ENCODE measurements at regions not wholly inside any gene's neighbourhood (a gene's known extent, or its start where the extent isn't known, plus 50 kb on each side); places are given as distances from the start of the nearest gene placed in this dataset.

DNA sequence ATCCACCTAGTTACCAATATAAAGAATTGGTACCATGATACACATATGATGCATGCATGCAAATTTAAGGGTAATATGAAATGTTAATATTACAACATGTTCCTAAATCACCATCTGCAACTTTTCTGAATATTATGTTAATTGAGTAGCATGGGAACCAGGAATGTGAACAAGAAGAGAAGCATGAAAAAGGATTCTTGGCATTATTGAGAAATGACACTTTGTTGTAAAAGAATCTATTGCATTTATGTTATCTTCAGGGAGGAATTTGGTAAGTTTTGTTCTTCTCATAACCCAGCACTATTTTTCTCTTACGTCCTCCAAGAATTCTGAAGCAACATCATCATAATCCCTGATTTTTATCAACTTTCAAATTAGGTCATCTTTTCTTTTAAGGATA lies 159.9 kb upstream of the SLC25A13 start:
- DNase-seq (ENCODE audit: low spot score): no peak
- in situ Hi-C loops (cut with MboI; ENCODE audit: low sequenced_read_pairs, unreplicated experiment): no loop called here
- TF ChIP-seq, protein P1, sequence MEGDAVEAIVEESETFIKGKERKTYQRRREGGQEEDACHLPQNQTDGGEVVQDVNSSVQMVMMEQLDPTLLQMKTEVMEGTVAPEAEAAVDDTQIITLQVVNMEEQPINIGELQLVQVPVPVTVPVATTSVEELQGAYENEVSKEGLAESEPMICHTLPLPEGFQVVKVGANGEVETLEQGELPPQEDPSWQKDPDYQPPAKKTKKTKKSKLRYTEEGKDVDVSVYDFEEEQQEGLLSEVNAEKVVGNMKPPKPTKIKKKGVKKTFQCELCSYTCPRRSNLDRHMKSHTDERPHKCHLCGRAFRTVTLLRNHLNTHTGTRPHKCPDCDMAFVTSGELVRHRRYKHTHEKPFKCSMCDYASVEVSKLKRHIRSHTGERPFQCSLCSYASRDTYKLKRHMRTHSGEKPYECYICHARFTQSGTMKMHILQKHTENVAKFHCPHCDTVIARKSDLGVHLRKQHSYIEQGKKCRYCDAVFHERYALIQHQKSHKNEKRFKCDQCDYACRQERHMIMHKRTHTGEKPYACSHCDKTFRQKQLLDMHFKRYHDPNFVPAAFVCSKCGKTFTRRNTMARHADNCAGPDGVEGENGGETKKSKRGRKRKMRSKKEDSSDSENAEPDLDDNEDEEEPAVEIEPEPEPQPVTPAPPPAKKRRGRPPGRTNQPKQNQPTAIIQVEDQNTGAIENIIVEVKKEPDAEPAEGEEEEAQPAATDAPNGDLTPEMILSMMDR (IDR thresholded peaks at IDR 0.05; ENCODE audit: borderline replicate concordance, control extremely low read depth, extremely low read depth, insufficient read depth, missing control alignments): no peak

DNA sequence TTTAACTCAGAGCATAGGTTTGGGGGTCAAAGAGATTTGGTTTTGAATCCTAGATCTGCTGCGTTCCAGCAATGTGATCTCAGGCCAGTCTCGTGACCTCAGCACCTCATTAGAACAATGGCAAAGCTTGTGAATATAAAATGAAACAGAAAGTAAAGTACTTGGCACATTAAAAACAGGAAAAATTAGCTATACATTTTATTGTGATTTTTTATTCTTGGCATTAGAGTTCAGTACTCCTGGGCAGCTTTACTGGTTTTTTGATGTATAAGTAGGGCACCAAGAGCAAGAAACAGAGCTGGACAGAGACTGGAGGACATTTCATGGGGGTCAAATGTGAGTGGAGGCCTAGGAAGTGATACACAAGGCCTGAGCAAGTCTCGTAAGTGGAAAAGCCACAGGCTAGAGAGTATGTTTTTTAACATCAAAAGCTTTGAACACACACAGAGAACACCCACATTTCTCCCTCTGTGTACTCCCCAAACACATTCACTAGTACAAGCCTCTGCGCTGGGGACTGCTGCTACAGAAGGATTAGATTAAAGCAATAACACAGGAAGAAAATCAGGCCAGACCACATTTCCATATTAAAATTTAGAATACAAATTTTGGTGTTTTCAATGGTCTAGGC lies 157.2 kb upstream of the SLC25A13 start:
- DNase-seq (ENCODE audit: low spot score): no peak
- TF ChIP-seq, protein P1 (IDR thresholded peaks at IDR 0.05; ENCODE audit: borderline replicate concordance, control extremely low read depth, extremely low read depth, insufficient read depth, missing control alignments): no peak
- in situ Hi-C loops (cut with MboI; ENCODE audit: low sequenced_read_pairs, unreplicated experiment): no loop called here

DNA sequence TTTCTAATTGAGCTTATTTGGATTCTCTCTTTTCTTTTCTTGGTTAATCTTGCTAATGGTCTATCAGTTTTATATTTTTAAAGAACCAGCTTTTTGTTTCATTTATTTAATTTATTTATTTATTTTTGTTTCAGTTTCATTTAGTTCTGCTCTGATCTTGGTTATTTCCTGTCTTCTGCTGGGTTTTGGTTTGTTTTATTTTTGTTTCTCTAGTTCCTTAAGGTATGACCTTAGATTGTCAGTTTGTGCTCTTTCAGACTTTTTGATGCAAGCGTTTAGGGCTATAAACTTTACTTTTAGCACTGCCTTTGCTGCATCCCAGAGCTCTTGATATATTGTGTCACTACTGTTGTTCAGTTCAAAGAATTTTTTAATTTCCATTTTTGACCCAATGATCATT lies 149.7 kb upstream of the SLC25A13 start:
- in situ Hi-C loops (cut with MboI; ENCODE audit: low sequenced_read_pairs, unreplicated experiment): no loop called here
- TF ChIP-seq, protein P1 (IDR thresholded peaks at IDR 0.05; ENCODE audit: borderline replicate concordance, control extremely low read depth, extremely low read depth, insufficient read depth, missing control alignments): no peak
- no peak for DNase-seq (ENCODE audit: low spot score)

DNA sequence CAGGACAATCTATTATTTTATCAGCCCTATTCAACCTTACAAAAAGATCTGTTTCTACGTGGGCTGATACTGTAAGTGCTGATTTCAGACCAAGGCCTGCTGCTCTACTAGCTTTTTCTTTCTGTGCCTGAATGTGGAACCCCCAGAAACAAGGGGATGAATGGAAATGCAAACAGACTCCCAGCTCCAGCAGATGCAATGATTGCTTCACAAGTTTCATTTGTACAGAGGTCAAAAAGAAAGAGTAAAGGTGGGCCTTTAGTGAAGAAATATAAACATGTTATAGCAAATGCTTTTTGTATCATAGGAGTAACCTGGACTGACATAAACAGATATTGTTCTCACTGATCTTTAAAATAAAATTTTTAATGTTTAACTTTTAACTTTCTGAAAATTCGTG lies 130.2 kb upstream of the SLC25A13 start:
- DNase-seq (ENCODE audit: low spot score): no peak
- TF ChIP-seq, protein P1 (IDR thresholded peaks at IDR 0.05; ENCODE audit: borderline replicate concordance, control extremely low read depth, extremely low read depth, insufficient read depth, missing control alignments): no peak
- in situ Hi-C loops (cut with MboI; ENCODE audit: low sequenced_read_pairs, unreplicated experiment): no loop called here

DNA sequence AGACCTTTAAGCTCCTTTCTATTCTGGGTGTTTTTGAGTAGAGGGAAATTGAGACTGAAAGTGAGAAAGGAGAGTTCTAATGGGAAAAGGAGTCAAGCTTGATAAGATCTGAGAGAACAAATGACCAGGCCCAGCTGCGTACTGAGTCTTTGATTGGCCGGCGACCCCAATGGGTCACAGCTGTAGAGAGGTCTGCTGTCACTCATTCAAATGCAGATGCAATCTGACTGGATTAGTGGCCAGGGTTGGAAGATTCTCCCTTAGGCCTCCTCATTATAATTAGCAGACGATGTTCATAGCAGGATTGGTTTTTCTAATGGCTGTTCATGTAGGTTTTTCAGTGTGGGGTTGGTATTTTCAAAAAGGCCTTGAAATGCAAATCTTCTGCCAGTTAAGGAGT lies 127.2 kb upstream of the SLC25A13 start:
- DNase-seq (ENCODE audit: low spot score): no peak
- TF ChIP-seq, protein P1 (IDR thresholded peaks at IDR 0.05; ENCODE audit: borderline replicate concordance, control extremely low read depth, extremely low read depth, insufficient read depth, missing control alignments): no peak
- in situ Hi-C loops (cut with MboI; ENCODE audit: low sequenced_read_pairs, unreplicated experiment): no loop called here

DNA sequence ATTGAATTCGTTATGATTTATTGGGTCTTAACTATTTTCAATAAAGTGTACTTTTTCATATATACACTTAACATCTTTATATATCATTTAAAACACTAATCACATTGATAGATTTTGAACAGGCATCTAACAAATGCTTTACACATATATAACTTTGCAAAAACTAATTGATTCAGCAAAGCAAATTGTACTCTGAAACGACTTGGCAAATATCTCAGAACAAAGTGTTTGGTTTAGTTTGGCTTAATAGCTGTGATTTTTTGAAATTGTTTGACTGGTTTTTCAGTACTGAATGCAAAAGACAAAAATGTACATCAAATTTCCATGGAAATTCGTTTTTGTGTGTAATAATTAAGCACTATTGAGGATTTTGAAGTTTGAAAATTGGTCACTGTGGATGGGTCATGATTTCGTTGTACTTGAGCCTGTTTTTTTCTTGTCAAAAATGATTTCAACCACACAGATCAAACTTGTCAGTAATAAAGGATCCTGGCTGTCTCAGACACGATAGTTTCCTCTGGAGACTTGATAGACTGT lies 125.3 kb upstream of the SLC25A13 start:
- in situ Hi-C loops (cut with MboI; ENCODE audit: low sequenced_read_pairs, unreplicated experiment): no loop called here
- TF ChIP-seq, protein P1 (IDR thresholded peaks at IDR 0.05; ENCODE audit: borderline replicate concordance, control extremely low read depth, extremely low read depth, insufficient read depth, missing control alignments): no peak
- DNase-seq (ENCODE audit: low spot score): no peak

Data from GM13976 (cell line).